ENCODE measurements at regions not wholly inside any gene's neighbourhood (a gene's known extent, or its start where the extent isn't known, plus 50 kb on each side); places are given as distances from the start of the nearest gene placed in this dataset.

DNA sequence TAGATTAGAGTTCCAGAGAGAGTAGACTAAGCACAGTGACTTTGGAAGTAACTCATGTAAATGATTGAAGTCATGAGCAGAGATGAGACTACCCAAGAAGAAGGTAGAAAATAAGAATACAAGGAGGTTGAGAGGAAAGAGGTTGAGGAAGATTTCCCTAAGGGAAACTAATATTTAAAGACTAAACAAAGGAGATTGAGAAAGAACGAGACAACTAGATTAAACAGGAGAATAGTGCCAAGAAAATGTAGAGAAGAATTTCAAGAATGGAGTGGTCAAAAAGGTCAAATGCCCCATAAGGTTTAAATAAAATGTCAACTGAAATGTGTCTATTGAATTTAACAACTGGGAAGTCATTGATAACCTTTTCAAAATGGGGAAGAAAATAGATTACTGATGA, 59.0 kb downstream of the RPS29 start:
- no peak overlapping the region for H3K4me3 ChIP-seq (ENCODE audit: low read length)
- no peak for DNase-seq (ENCODE audit: low read depth)
- TF ChIP-seq, protein P1, sequence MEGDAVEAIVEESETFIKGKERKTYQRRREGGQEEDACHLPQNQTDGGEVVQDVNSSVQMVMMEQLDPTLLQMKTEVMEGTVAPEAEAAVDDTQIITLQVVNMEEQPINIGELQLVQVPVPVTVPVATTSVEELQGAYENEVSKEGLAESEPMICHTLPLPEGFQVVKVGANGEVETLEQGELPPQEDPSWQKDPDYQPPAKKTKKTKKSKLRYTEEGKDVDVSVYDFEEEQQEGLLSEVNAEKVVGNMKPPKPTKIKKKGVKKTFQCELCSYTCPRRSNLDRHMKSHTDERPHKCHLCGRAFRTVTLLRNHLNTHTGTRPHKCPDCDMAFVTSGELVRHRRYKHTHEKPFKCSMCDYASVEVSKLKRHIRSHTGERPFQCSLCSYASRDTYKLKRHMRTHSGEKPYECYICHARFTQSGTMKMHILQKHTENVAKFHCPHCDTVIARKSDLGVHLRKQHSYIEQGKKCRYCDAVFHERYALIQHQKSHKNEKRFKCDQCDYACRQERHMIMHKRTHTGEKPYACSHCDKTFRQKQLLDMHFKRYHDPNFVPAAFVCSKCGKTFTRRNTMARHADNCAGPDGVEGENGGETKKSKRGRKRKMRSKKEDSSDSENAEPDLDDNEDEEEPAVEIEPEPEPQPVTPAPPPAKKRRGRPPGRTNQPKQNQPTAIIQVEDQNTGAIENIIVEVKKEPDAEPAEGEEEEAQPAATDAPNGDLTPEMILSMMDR (IDR thresholded peaks at IDR 0.05; ENCODE audit: insufficient read depth, low read depth, low read length, missing control alignments), result no peak

GRCh38 chr14:49526101-49526500, 60.1 kb downstream of the RPS29 start:
- DNase-seq (ENCODE audit: low read depth), result no peak
- no peak overlapping the region for H3K4me3 ChIP-seq (ENCODE audit: low read length)
- TF ChIP-seq, protein P1 (IDR thresholded peaks at IDR 0.05; ENCODE audit: insufficient read depth, low read depth, low read length, missing control alignments), result no peak

- no peak for DNase-seq (ENCODE audit: low read depth)
- H3K4me3 ChIP-seq (ENCODE audit: low read length), result no peak overlapping the region
- TF ChIP-seq, protein P1 (IDR thresholded peaks at IDR 0.05; ENCODE audit: insufficient read depth, low read depth, low read length, missing control alignments), result no peak
Observed at GRCh38 chr14:49516286-49516685, 69.9 kb downstream of the RPS29 start.

GRCh38 chr14:49512571-49512970, 73.6 kb downstream of the RPS29 start:
- no peak for DNase-seq (ENCODE audit: low read depth)
- no peak overlapping the region for H3K4me3 ChIP-seq (ENCODE audit: low read length)
- TF ChIP-seq, protein P1 (IDR thresholded peaks at IDR 0.05; ENCODE audit: insufficient read depth, low read depth, low read length, missing control alignments), result no peak

- TF ChIP-seq, protein P1 (IDR thresholded peaks at IDR 0.05; ENCODE audit: insufficient read depth, low read depth, low read length, missing control alignments), result no peak
- DNase-seq (ENCODE audit: low read depth), result peak; percentile 91
- H3K4me3 ChIP-seq (ENCODE audit: low read length), result no peak overlapping the region
Observed at GRCh38 chr14:49512147-49512551, 74.0 kb downstream of the RPS29 start.

DNA sequence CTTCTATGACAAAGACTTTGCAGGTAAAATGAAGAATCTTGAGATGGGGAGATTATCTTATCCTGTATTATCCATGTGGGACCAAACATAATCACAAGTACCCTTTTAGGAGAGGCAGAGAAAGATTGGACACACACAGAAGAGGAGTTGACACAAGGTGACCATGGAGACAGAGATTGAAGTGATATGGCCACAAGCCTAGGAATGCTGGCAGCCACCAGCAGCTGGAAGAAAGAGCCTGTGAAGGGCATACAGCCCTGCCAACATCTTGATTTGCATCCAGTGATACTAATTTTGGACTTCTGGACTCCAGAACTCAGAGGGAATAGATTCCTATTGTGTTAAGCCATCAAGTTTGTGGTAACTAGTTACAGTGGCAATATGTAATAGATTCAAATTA, 78.1 kb downstream of the RPS29 start:
- no peak overlapping the region for H3K4me3 ChIP-seq (ENCODE audit: low read length)
- TF ChIP-seq, protein P1 (IDR thresholded peaks at IDR 0.05; ENCODE audit: insufficient read depth, low read depth, low read length, missing control alignments), result no peak
- DNase-seq (ENCODE audit: low read depth), result no peak

- no peak overlapping the region for H3K4me3 ChIP-seq (ENCODE audit: low read length)
- DNase-seq (ENCODE audit: low read depth), result no peak
- TF ChIP-seq, protein P1 (IDR thresholded peaks at IDR 0.05; ENCODE audit: insufficient read depth, low read depth, low read length, missing control alignments), result no peak
Observed at GRCh38 chr14:49506650-49507049, 79.5 kb downstream of the RPS29 start.

Measured in epithelial cell of esophagus (primary cell).